ENCODE measurements at regions not wholly inside any gene's neighbourhood (a gene's known extent, or its start where the extent isn't known, plus 50 kb on each side); places are given as distances from the start of the nearest gene placed in this dataset.

- H3K4me3 ChIP-seq (ENCODE audit: low read depth, low read length) = no peak overlapping the region
- TF ChIP-seq CTCF (IDR thresholded peaks at IDR 0.05; ENCODE audit: insufficient read depth, low read depth, low read length) = no peak
- peak; percentile 98 for DNase-seq (ENCODE audit: low read depth)
Observed at GRCh38 chr6:113120224-113120581, 736.9 kb upstream of the MARCKS start.

GRCh38 chr6:113120582-113121285, 736.4 kb upstream of the MARCKS start:
- TF ChIP-seq CTCF (IDR thresholded peaks at IDR 0.05; ENCODE audit: insufficient read depth, low read depth, low read length) = no peak
- DNase-seq (ENCODE audit: low read depth) = peak; percentile 100
- H3K4me3 ChIP-seq (ENCODE audit: low read depth, low read length) = no peak overlapping the region

- no peak overlapping the region for H3K4me3 ChIP-seq (ENCODE audit: low read depth, low read length)
- TF ChIP-seq CTCF (IDR thresholded peaks at IDR 0.05; ENCODE audit: insufficient read depth, low read depth, low read length) = no peak
- no peak for DNase-seq (ENCODE audit: low read depth)
Observed at GRCh38 chr6:113121571-113121970, 735.6 kb upstream of the MARCKS start.

- TF ChIP-seq CTCF (IDR thresholded peaks at IDR 0.05; ENCODE audit: insufficient read depth, low read depth, low read length) = peak; percentile 49
- DNase-seq (ENCODE audit: low read depth) = peak; percentile 84
Observed at GRCh38 chr6:113122060-113122459, 735.1 kb upstream of the MARCKS start.

GRCh38 chr6:113125626-113126025, 731.5 kb upstream of the MARCKS start:
- DNase-seq (ENCODE audit: low read depth) = no peak
- no peak overlapping the region for H3K4me3 ChIP-seq (ENCODE audit: low read depth, low read length)
- TF ChIP-seq CTCF (IDR thresholded peaks at IDR 0.05; ENCODE audit: insufficient read depth, low read depth, low read length) = no peak

More at GRCh38 chr6:113122060-113122459, 735.1 kb upstream of the MARCKS start:
- H3K4me3 ChIP-seq (ENCODE audit: low read depth, low read length) = no peak overlapping the region

GRCh38 chr6:113127786-113128419, 729.2 kb upstream of the MARCKS start:
- H3K4me3 ChIP-seq (ENCODE audit: low read depth, low read length) = no peak overlapping the region
- no peak for TF ChIP-seq CTCF (IDR thresholded peaks at IDR 0.05; ENCODE audit: insufficient read depth, low read depth, low read length)
- no peak for DNase-seq (ENCODE audit: low read depth)

Measured in fibroblast of villous mesenchyme (primary cell).